ENCODE measurements at regions not wholly inside any gene's neighbourhood (a gene's known extent, or its start where the extent isn't known, plus 50 kb on each side); places are given as distances from the start of the nearest gene placed in this dataset.

DNA sequence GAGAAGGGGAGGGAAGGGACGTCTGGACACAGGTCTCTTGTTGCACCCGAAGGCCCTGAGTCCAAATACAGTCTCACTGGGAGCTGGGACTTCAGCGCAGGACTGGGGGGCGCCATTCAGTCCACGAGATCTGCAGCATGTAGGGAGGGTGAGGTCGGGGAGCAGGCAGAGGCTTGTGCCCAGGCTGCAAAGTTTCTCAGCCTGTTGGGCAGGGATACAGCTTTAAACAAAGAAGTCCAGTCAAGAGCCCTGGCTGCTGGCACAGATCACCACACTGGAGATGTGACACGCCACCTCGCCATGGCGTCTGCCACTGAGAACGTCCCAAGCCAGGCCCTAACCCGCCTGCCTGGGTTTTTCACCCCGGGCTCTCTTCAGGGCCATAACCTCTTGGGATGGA is 256.6 kb downstream of the DLL1 start:
- in situ Hi-C loops (cut with MboI; ENCODE audit: low pct_unique_long_range_greater_than_20kb, low sequenced_read_pairs): no loop called here

DNA sequence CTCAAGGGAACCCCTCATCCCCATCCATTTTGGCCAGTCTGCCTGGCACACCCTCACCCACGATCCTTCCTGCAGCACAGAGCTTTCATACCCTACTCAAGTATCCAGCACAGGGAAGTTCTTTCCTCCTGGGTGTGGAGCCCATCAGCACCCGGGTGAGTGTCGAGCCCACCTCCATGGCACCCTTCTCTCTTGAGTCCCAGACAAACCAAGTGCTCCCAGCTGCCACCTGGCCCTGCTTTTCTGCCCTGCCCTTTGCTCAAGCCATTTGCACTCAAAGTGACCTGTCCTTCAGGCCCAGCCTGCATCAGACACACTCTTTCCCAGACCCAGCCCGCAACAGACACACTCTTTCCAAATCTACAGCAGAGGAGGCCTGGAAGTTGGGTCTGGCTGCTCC is 257.2 kb downstream of the DLL1 start:
- in situ Hi-C loops (cut with MboI; ENCODE audit: low pct_unique_long_range_greater_than_20kb, low sequenced_read_pairs): no loop called here

More for the DNA sequence above, 256.6 kb downstream of the DLL1 start:
- no peak for DNase-seq

DNA sequence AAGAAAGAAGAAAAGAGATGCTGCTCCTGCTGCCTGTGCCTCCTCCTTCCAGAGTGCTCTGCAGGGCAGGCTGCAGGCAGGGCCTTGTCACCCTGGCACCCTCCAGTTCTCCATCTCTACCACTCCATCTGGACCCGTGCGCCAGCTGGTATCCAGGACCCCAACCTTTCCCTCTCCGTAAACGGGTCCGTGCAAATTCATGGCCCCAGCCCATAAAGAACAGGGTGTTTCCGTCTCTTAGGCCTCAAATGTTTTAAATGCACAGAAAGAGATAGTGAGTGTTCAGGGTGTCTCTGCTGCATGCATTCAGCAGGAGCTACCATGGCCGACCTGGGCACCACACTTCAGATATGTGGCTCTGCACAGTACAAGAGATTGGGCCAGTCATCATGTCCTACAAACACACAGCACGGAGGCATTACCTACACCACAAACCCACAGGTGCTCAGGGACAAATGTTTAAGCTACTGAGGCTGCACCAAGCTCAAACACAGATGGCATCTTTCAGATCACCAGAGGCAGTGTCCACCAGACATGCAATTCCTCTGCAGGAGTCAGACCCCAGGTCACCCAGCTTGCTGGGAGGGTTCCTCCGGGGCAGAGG is 258.1 kb downstream of the DLL1 start:
- no peak for DNase-seq
- in situ Hi-C loops (cut with MboI; ENCODE audit: low pct_unique_long_range_greater_than_20kb, low sequenced_read_pairs): no loop called here

More for the DNA sequence above, 257.2 kb downstream of the DLL1 start:
- DNase-seq: no peak

DNA sequence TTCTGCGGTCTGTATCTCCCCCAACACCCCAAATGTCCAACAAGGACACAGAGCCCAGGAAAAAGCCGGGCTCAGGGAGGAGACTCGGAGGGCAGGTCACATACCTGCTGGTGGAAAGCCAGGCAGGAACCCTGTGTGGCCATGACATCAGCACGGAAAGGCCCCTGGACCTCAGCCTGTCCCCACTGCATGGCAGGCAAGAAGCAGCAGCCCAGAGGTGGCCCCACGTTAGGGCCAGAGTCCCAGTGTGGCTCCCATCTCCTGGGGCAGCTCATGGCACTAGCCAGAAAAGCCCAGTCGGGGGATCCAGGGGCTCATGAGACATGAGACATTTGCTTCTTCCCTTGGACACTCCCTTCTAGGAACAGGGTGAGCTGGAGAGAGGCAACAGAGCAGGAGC is 258.7 kb downstream of the DLL1 start:
- in situ Hi-C loops (cut with MboI; ENCODE audit: low pct_unique_long_range_greater_than_20kb, low sequenced_read_pairs): no loop called here
- DNase-seq: no peak

DNA sequence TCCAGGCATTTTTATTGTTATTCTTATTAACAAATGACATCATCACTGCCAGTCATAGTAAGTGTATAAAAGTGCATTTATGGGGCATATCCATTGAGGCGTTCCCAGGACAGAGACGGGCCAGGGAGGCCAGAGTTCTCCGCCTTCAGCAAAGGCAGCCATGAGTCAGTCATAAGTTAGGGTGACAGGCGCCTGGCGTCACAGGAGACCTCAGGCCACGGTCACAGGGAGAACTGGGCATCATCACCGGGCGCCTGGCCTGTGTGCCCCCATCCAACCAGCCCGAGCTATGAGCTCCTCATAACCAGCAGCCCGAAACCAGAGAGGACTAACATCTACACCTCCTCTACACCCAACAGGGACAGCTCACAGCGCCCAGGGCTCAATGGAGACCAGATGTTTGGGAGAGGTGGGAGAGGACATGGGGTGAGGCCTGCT is 259.2 kb downstream of the DLL1 start:
- no peak for DNase-seq
- in situ Hi-C loops (cut with MboI; ENCODE audit: low pct_unique_long_range_greater_than_20kb, low sequenced_read_pairs): no loop called here

DNA sequence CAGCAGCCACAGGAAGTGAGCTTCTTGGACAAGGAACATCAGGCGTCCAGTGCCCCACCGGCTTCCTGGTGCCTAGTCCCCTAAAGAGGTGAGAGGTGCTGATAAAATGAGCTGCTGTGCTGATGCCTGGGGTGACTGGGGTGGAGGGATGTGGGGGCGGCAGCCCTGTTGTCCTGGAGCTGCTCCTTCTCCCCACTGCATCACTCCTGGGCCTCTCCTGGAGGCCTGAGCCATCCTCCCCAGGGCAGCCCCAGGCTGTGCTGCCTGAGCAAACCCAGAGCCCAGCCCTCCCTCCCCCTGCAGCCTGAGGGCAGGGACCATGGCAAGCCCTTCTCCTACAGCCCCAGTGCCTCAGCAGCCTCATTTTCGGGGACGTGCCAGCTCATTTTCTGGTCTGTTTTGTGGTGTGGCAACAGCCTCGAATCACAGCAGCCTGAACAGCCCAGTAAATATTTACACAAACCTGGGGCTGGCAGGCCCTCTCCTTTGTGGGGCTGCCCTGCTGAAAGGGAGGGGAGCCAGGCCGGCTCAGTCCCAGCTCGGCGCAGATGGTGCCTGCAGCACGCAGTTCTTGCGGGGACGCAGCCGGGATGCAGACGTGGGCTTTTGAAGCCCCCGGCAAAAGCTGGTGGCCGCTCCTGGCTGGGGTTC is 259.9 kb downstream of the DLL1 start:
- no peak for DNase-seq
- in situ Hi-C loops (cut with MboI; ENCODE audit: low pct_unique_long_range_greater_than_20kb, low sequenced_read_pairs): no loop called here

DNA sequence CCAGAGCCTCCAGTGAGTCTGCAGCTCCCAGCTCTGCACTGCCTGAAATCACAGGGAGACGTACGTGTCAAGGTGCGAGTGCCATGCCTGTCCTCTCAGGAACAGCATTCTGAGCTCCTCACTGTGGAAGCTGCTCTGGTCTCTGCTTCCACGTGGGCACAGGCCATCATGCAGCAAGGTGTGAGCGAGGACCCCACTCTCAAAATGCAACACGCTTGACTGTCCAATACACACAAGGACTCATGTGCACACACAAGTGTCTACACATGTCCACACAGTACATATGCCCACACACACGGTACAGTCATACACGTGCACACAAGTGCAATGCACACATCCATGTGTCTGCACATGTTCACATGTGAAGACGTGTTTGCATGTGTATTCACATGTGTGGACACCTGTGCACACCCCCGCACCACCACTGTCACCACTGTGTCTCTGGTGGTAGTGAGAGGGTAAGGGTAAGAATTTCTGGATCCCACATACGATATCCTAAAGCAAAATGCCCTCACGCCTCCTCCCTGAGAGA is 260.5 kb downstream of the DLL1 start:
- in situ Hi-C loops (cut with MboI; ENCODE audit: low pct_unique_long_range_greater_than_20kb, low sequenced_read_pairs): no loop called here
- no peak for DNase-seq

DNA sequence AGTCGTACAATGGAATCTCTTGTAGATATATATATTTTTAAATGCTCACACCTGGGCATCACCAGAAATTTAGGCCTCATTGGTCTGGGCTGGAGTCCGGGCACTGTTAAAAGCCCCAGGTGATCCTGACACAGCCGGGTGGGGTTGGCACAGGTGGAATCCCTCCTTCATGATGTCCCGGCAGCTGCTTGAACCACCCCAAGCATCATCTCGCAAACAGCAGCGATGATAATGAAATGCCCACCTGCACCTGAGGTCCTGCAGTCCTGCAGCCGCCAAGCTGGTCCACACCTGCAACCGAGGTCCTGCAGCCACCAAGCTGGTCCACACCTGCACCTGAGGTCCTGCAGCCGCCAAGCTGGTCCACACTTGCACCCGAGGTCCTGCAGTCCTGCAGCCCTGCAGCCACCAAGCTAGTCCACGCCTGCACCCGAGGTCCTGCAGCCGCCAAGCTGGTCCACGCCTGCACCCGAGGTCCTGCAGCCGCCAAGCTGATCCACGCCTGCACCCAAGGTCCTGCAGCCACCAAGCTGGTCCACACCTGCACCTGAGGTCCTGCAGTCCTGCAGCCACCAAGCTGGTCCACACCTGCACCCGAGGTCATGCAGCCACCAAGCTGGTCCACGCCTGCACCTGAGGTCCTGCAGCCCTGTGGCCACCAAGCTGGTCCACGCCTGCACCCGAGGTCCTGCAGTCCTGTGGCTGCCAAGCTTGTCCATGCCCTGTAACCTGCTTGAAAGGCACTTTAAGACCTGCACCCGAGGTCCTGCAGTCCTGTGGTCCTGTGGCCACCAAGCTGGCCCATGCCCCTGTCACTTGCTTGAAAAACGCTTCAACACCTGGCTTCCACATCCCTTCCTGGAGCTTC is 261.2 kb downstream of the DLL1 start:
- no peak for DNase-seq
- in situ Hi-C loops (cut with MboI; ENCODE audit: low pct_unique_long_range_greater_than_20kb, low sequenced_read_pairs): no loop called here

DNA sequence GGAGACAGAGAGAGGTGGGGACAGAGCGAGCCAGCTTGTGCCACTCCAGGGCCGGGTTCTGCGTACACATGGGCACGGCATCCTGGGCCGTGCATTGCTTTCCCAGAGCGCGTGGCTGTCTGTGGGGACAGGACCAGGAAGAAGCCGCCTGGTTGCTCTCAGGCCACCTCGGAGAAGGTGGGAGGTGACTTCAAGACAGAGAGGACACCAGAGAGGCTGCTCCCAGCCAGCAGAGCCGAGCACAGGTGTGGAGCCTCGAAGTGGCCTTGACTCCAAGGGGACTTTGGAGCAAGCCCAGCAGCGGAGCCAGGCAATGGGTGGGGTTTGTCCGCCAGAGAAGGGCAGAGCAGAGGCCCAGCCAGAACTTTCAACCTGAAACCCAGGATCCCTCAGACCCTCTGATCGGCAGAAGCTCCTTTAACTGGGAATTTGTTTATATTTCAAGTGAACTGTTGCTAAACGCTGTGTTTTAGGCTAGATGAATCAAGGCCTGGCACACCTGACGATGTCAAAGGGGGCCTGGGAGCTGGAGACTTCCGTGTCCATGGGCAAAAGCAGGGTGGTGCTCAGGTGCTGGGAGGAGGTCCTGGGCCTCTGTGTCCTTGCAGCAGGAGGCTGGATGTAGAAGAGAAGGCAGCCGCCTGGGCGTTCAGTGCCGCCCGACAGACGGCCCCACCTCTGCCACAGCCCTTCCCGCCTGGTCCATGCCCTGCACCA is 262.1 kb downstream of the DLL1 start:
- in situ Hi-C loops (cut with MboI; ENCODE audit: low pct_unique_long_range_greater_than_20kb, low sequenced_read_pairs): no loop called here
- DNase-seq: no peak

DNA sequence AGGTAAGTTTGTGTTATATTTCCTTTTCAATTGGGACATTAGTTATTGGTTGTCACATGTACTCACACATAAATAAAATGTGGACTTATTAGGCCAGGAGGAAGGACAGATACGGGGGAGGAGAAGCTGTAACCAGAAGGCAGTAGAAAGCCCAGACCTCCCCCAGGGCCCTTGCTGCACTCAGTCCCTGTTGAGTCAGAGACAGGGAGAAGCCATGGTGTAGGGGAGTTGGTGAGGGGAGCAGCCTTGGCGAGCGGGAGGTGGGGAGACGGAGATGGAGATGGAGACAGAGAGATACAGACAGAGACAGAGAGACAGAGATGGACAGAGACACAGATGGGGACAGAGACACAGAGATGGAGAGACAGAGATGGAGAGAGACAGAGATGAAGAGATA is 263.2 kb downstream of the DLL1 start:
- DNase-seq: no peak
- in situ Hi-C loops (cut with MboI; ENCODE audit: low pct_unique_long_range_greater_than_20kb, low sequenced_read_pairs): no loop called here

DNA sequence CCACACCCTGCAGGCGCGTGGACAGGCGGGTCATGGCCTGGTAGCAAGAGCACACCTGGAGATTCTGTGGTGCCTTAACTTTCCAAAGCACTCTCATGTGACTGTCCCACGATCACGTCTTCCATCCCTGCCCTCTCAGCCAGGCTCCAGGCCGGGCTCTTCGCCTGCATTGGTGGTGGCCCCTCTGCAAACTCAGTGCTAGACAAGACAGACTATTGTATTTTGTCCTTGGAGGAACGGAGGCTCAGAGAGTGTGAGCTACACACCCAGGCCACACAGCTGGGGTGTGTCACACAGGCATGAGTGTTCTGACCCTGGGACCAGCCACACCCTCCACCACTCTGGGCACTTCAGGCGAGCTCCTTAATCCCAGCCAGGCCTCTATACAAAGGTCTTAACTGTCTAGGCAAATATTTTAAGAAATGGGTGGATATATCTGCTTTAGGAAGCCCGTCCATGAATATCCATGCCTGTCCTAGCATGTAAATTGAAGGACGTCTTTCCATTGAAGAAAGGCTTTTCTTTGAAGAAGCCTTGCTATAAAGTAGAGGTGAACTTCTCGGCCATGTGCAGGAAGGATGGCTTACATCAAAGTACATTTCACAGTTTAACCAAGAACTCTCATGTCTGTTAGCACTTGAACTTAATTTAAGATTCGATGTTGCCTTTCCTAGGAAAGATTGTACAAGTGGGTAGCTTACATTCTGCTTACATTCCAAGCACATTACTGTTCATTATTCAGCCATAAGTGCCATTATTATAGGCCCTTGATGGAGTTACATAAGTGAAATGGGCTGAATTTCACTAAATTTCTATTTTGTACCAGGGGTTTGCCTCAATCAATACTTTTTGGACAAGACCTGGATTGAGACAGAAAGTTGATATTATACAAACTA is 263.9 kb downstream of the DLL1 start:
- in situ Hi-C loops (cut with MboI; ENCODE audit: low pct_unique_long_range_greater_than_20kb, low sequenced_read_pairs): no loop called here
- DNase-seq: no peak

DNA sequence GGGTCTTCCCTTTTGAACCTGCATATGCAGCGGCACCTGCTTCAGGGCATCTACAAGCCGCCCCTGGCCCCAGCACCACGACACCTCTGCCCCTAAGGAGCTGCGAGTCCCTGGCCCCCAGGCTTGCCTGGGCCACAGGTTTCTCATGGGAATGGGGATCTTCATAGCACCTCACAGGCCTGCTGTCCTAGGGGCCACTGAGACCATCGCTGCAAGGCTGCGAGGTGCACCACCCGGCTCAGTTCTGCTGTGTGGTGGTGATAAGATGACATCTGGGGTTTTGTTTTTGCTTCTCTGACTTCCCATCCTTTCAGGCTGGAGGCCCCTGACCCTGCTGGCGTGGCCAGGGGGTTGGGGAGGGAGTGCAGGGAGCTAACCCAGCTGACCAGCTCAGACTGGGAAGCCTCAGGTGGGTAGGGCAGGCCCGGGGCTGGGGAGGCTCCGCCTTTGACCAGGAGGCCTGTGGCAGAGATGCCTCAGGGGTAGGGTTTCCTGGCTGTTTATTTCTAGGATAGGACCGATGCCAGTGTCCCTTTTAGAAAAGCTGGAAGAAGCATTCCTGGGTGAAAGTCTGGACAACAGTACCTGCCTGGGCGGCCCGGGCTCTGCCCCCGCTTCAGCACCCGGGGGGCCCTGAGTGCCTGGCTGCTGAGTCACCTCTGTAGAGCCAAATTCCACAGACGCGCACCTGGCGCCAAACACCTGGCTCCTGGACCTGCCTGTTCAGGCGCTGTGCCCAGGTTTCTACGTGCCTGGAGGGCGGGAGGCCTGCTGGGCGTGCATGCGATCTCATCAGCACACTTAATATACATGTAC is 264.7 kb downstream of the DLL1 start:
- in situ Hi-C loops (cut with MboI; ENCODE audit: low pct_unique_long_range_greater_than_20kb, low sequenced_read_pairs): no loop called here
- DNase-seq: no peak

DNA sequence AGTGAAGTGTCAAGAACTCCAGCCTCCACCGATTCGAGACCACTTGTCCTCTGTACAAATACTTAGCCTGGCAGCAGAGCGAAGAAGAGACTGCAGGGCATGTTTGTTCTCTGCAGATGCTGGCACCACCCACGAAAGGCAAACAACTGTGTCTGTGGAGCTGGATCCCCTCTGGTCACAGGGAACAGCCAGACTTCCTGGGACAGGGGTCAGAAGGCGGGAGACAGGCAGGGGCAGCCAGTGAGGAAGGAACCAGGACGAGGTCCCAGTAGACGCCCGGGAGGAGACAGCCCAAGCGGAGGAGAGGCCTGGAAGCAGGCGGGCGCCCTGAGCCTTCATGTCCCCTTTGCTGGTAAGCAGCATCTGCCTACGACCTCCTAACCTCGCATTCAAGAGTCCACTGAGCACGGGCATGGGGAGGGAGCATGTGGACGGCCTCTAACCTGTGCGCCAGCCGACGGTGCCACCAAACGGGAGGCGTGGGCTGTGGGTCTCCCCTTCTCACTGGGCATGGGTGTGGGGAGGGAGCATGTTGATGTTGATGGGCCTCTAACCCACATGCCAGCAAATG is 265.5 kb downstream of the DLL1 start:
- no peak for DNase-seq
- in situ Hi-C loops (cut with MboI; ENCODE audit: low pct_unique_long_range_greater_than_20kb, low sequenced_read_pairs): no loop called here

DNA sequence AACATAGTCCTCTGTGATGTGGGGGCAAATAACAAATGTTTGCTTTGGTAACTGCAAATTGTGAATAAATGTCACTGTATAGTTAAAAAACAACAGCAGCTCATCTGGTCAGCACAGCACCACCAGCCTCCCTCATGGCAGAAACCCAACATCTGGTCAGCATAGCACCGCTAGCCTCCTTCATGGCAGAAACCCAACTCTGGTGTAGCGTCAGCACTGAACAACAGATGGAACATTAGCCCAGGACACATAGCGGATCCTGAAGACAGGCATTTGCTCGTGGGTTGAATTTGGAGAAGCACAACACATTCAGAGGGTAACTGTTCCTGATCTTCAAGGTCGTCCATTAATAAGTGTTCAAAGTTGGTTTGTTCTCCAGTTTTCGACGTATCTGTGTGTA is 265.9 kb downstream of the DLL1 start:
- in situ Hi-C loops (cut with MboI; ENCODE audit: low pct_unique_long_range_greater_than_20kb, low sequenced_read_pairs): no loop called here
- no peak for DNase-seq

DNA sequence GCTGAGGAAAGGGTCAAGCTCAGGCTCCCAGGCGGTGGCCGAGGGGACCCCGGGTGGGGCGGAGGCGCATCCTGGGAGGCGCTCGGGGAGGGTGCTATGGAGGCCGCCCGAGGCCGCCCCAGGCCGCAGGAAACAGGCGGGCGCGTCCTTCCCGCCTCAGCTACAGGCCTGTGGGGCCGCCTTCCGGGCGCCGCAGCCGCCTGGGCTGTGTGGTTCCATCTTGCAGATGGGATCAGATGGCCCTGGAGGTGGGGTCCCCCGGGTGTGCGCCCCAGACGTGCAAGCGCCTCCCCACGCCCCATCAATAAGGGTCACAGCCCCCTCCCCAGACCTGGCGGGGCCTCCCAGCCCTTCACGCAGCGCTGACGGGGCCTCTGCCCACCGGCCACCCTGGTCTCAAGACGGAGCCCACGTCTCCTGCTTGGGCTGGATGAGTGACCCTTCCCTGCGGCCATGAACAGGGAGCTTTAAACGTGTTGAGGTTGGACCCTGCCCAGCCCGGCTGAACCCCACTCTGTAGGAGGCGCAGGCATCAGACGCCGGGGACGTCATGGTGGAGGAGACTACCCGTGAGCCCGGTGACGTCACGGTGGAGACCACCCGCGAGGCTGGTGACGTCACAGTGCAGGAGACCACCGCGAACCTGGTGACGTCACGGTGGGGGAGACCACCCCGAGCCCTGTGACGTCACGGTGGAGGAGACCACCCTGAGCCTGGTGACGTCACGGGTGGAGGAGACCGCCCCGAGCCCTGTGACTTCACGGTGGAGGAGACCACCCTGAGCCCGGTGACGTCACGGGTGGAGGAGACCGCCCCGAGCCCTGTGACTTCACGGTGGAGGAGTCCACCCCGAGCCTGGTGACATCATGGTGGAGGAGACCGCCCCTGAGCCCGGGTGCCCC is 267.0 kb downstream of the DLL1 start:
- in situ Hi-C loops (cut with MboI; ENCODE audit: low pct_unique_long_range_greater_than_20kb, low sequenced_read_pairs): no loop called here
- no peak for DNase-seq

DNA sequence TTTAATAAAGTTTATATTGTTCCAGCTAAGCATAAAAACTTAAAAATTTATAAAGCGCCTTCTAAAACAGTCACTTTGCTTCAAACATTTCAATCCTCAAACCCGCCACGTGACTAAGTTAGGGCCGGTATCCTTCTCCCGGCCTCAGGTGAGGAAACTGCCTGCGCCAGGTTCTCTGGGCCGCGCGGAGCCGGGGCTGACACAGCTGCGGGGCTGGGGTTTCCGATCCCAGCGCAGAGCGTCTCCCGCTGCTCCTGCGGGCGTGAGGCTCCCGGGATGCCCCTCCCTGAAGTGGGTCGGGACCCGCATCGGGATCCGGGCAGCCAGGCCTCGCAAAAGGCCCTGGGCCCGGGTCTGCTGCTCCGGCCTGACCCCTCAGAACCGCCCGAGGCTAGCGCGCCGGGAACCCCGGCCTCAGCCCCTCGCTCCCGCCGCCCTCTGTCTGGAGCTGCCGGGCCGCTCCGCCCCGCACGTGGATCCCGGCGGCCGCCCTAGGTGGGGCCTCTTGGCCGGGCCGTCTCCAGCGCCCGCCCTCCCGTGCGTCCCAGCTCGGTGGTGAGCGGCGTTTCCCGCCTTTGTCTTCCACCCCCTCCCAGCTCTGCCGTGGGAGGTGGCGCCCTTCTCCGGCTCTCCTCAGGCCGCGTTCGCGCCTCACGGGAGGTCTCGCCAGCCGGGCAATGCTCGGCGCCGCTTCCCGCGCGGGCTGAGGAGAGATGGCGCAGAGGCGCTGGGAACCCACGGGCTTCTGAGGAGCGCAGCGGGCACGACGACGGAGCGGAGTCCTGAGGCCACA is 267.9 kb downstream of the DLL1 start:
- in situ Hi-C loops (cut with MboI; ENCODE audit: low pct_unique_long_range_greater_than_20kb, low sequenced_read_pairs): no loop called here

More for the DNA sequence above, 267.9 kb downstream of the DLL1 start:
- DNase-seq: no peak
